ENCODE measurements at regions not wholly inside any gene's neighbourhood (a gene's known extent, or its start where the extent isn't known, plus 50 kb on each side); places are given as distances from the start of the nearest gene placed in this dataset.

DNA sequence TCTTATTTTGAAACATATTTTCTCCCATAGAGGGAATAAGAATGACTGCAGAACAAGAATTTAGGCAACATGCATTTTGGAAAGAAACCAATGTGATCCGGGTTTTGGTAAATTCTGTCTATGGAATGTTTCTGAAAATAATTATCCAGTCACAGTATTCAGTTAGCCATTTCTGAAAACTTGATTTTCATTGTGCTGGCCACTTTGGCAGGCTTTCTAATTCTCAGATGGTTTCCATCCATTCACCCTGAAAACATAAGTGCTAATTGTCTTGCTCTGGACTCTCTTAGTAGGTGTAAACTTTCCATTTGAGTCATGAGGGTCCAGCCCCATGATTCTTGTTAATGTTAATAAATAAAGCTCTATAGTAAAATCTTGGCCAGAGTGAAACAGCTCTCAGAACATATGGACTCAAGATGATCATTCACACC lies 176.5 kb downstream of the RBM43 start:
- H3K27me3 ChIP-seq (ENCODE audit: insufficient read depth, low read length), result no peaks in the 10 kb centered on the region
- no TSS peak for BruUV-seq (replicated peaks)
- ChIA-PET CTCF (no interaction called here), RAD21 (ENCODE audit: low non-redundant PET in 1 of 2, low total read pairs in 2 of 2, uncharacterized antibody in 2 of 2, unreplicated experiment in 2 of 2) (no interaction called here), POLR2A (interaction anchor here (1.0 kb wide), 1 partner anchor 308 kb away, joined by 3 read pairs; no protein-coding TSS in a partner anchor)
- no peaks in the 10 kb centered on the region for H3K36me3 ChIP-seq (ENCODE audit: control insufficient read depth in 1 of 2, insufficient read depth in 2 of 2, low read length in 2 of 2)
- H4K20me1 ChIP-seq (ENCODE audit: insufficient read depth), result no peaks in the 10 kb centered on the region
- no peaks in the 10 kb centered on the region for H3K4me1 ChIP-seq (ENCODE audit: control insufficient read depth in 1 of 2, insufficient read depth in 2 of 2, low read length in 2 of 2)
- H3K9ac ChIP-seq (ENCODE audit: low read length), result no peak overlapping the region
- TF ChIP-seq POLR2AphosphoS5 (IDR thresholded peaks at IDR 0.05; ENCODE audit: low read depth, low read length), result no peak
- TF ChIP-seq CBX3 (IDR thresholded peaks at IDR 0.05; ENCODE audit: low read depth), result no peak
- TF ChIP-seq FOSL1 (IDR thresholded peaks at IDR 0.05; ENCODE audit: low read depth), result no peak
- TF ChIP-seq, protein P1, sequence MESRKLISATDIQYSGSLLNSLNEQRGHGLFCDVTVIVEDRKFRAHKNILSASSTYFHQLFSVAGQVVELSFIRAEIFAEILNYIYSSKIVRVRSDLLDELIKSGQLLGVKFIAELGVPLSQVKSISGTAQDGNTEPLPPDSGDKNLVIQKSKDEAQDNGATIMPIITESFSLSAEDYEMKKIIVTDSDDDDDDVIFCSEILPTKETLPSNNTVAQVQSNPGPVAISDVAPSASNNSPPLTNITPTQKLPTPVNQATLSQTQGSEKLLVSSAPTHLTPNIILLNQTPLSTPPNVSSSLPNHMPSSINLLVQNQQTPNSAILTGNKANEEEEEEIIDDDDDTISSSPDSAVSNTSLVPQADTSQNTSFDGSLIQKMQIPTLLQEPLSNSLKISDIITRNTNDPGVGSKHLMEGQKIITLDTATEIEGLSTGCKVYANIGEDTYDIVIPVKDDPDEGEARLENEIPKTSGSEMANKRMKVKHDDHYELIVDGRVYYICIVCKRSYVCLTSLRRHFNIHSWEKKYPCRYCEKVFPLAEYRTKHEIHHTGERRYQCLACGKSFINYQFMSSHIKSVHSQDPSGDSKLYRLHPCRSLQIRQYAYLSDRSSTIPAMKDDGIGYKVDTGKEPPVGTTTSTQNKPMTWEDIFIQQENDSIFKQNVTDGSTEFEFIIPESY (IDR thresholded peaks at IDR 0.05; ENCODE audit: extremely low read depth, insufficient replicate concordance, low read length), result no peak
- no peak for TF ChIP-seq EZH2 (IDR thresholded peaks at IDR 0.05)
- no peak for TF ChIP-seq RAD21 (IDR thresholded peaks at IDR 0.05; ENCODE audit: low read depth)
- TF ChIP-seq, protein P2, sequence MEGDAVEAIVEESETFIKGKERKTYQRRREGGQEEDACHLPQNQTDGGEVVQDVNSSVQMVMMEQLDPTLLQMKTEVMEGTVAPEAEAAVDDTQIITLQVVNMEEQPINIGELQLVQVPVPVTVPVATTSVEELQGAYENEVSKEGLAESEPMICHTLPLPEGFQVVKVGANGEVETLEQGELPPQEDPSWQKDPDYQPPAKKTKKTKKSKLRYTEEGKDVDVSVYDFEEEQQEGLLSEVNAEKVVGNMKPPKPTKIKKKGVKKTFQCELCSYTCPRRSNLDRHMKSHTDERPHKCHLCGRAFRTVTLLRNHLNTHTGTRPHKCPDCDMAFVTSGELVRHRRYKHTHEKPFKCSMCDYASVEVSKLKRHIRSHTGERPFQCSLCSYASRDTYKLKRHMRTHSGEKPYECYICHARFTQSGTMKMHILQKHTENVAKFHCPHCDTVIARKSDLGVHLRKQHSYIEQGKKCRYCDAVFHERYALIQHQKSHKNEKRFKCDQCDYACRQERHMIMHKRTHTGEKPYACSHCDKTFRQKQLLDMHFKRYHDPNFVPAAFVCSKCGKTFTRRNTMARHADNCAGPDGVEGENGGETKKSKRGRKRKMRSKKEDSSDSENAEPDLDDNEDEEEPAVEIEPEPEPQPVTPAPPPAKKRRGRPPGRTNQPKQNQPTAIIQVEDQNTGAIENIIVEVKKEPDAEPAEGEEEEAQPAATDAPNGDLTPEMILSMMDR (IDR thresholded peaks at IDR 0.05 in 2 of 3, conservative IDR thresholded peaks at IDR 0.05 in 1 of 3; ENCODE audit: borderline replicate concordance in 1 of 3, insufficient read depth in 1 of 3, low read depth in 2 of 3, low read length in 2 of 3), result no peak
- TF ChIP-seq EZH2phosphoT487 (IDR thresholded peaks at IDR 0.05; ENCODE audit: borderline replicate concordance), result no peak
- TF ChIP-seq ZFX (IDR thresholded peaks at IDR 0.05), result no peak
- TF ChIP-seq EGR1 (IDR thresholded peaks at IDR 0.05; ENCODE audit: low read depth), result no peak
- no peak for TF ChIP-seq SRF (IDR thresholded peaks at IDR 0.05; ENCODE audit: low read depth)
- no peak for TF ChIP-seq TCF7L2 (IDR thresholded peaks at IDR 0.05; ENCODE audit: borderline replicate concordance, extremely low read depth, insufficient read depth, insufficient read length)
- intact Hi-C loops (cut with micrococcal nuclease), result no loop called here
- no peak overlapping the region for H3K4me3 ChIP-seq (replicated peaks in 1 of 2; ENCODE audit: low read depth in 1 of 2, low read length in 2 of 2)
- no peaks in the 10 kb centered on the region for H3K9me3 ChIP-seq (ENCODE audit: control insufficient read depth in 1 of 2, insufficient read depth in 1 of 2, low read depth in 1 of 2, low read length in 2 of 2)
- no peak overlapping the region for H3K27ac ChIP-seq (ENCODE audit: low read depth, low read length)
- no peaks in the 10 kb centered on the region for H3K79me2 ChIP-seq (ENCODE audit: insufficient read depth, low read length)
- H2AFZ ChIP-seq (ENCODE audit: low read depth, low read length, poor library complexity, severe bottlenecking), result no peak overlapping the region
- H3K4me2 ChIP-seq (ENCODE audit: low read length), result no peak overlapping the region
- ATAC-seq, result no peak
- H3K9me2 ChIP-seq (ENCODE audit: insufficient read depth), result no peaks in the 10 kb centered on the region
- DNase-seq (ENCODE audit: low read depth, low spot score), result no peak
